Loucy (cell line): ENCODE measurements at regions not wholly inside any gene's neighbourhood (a gene's known extent, or its start where the extent isn't known, plus 50 kb on each side); places are given as distances from the start of the nearest gene placed in this dataset.

Experiments used
- H2AFZ ChIP-seq: fragments of 200-600 bp; sonication (generic); 2 replicates; pipeline ENCODE4 v1.6.0; 2016; ENCODE audit warnings: antibody characterized with exemption, mild to moderate bottlenecking, low read length, moderate library complexity
- H3F3A ChIP-seq: fragments of 200-600 bp; 2 replicates; pipeline ENCODE4 v1.6.0; 2016; ENCODE audit warnings: antibody characterized with exemption, low read depth, mild to moderate bottlenecking
- H3K27me3 ChIP-seq: fragments of 200-600 bp; sonication (generic); 2 replicates; pipeline ENCODE4 v1.6.1; 2014; ENCODE audit warnings: low read length, mild to moderate bottlenecking; ENCODE audit not compliant: insufficient read depth, poor library complexity, severe bottlenecking
- H3K36me3 ChIP-seq: fragments of 200-600 bp; sonication (generic); 2 replicates; pipeline ENCODE4 v1.6.1; 2016; ENCODE audit warnings: low read length; ENCODE audit not compliant: insufficient read depth
- H3K4me1 ChIP-seq: fragments of 200-600 bp; sonication (generic); 2 replicates; pipeline ENCODE4 v1.5.1; 2014; ENCODE audit warnings: low read length, mild to moderate bottlenecking; ENCODE audit not compliant: insufficient read depth, poor library complexity, severe bottlenecking
- H3K4me2 ChIP-seq: fragments of 200-600 bp; sonication (generic); 2 replicates; pipeline ENCODE4 v1.6.0; 2014; ENCODE audit warnings: antibody characterized with exemption, low read length, low read depth, mild to moderate bottlenecking; ENCODE audit not compliant: poor library complexity, severe bottlenecking
- H3K4me3 ChIP-seq: fragments of 200-600 bp; sonication (generic); 2 replicates; pipeline ENCODE4 v1.5.1; 2014; ENCODE audit warnings: low read length, mild to moderate bottlenecking, mixed read lengths; ENCODE audit not compliant: poor library complexity, severe bottlenecking
- H3K79me2 ChIP-seq: fragments of 200-600 bp; sonication (generic); 2 replicates; pipeline ENCODE4 v1.6.1; 2014; ENCODE audit warnings: low read length; ENCODE audit not compliant: insufficient read depth
- H3K9ac ChIP-seq: fragments of 200-600 bp; sonication (generic); 2 replicates; pipeline ENCODE4 v1.6.0; 2014; ENCODE audit warnings: mild to moderate bottlenecking, low read depth, low read length, moderate library complexity; ENCODE audit not compliant: poor library complexity, severe bottlenecking
- H3K9me2 ChIP-seq: fragments of 200-600 bp; sonication (generic); replicated peaks from 2 replicates; pipeline ENCODE4 v1.6.1; 2016; ENCODE audit warnings: low read depth, low read length, mixed read lengths
- H3K9me3 ChIP-seq: fragments of 200-600 bp; sonication (generic); 2 replicates; pipeline ENCODE4 v1.6.1; 2014; ENCODE audit warnings: mild to moderate bottlenecking, antibody characterized with exemption, low read length, low read depth; ENCODE audit not compliant: insufficient read depth
- H4K20me1 ChIP-seq: fragments of 200-600 bp; sonication (generic); 2 replicates; pipeline ENCODE4 v1.6.0; 2014; ENCODE audit warnings: antibody characterized with exemption, low read length, mild to moderate bottlenecking; ENCODE audit not compliant: insufficient read depth, poor library complexity, severe bottlenecking
- CTCF ChIP-seq: fragments of 200-600 bp; sonication (generic); conservative IDR thresholded peaks from 2 replicates; pipeline ENCODE4 v1.5.1; 2014; ENCODE audit warnings: mild to moderate bottlenecking, antibody characterized with exemption, low read length
- EZH2phosphoT487 ChIP-seq: fragments of 200-600 bp; IDR thresholded peaks from 2 replicates; pipeline ENCODE4 v1.6.1; 2018; ENCODE audit warnings: antibody characterized with exemption, mild to moderate bottlenecking, moderate library complexity, borderline replicate concordance

DNA sequence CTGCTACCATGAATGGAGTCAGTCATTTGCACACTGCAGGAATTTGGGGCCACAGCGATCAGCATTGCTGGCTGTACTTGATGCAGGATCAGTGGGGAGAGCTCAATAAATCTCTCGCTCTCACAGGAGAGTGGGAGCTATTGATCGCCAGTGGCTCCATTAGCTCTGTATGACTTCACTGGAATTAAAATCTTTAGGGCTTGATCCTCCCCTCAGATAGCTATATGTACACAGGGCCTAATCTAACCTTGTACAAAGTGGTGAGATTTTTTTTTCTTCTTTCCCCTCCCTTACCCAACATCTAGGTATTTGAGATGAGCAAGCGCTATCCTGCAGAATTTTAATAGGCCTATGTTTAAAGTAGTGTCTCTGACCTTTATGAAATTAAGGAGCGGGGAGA, 84.9 kb downstream of the IZUMO3 start:
- TF ChIP-seq EZH2phosphoT487, result no peak
- no peak for TF ChIP-seq CTCF
- H3K4me3 ChIP-seq, result no peak overlapping the region

DNA sequence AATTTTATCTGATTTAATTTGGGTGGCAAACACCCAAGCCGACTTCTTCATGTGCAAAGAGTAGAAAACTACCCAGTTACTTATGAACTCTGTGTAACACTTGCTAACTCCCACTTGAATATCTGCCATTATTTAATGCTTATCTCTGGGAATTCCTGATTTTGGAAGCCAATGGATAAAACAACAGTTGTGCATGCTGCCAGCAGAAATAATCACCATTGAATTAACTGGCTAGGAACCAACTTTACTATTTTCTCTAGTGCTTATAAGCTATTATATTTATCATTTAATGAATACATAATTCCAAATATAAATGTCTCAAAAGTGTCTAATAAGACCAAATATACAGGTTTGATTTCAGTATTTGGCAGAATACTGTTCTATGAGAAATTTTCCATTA, 85.7 kb downstream of the IZUMO3 start:
- H3K4me3 ChIP-seq, result no peak overlapping the region
- TF ChIP-seq CTCF (no peak), EZH2phosphoT487 (no peak)
- no peak overlapping the region for H2AFZ ChIP-seq
- H3K4me2 ChIP-seq, result no peak overlapping the region
- no peaks in the 10 kb centered on the region for H3F3A ChIP-seq
- no peak overlapping the region for H3K9ac ChIP-seq
- no peaks in the 10 kb centered on the region for H3K4me1 ChIP-seq
- H3K79me2 ChIP-seq, result no peaks in the 10 kb centered on the region
- no peaks in the 10 kb centered on the region for H3K36me3 ChIP-seq
- H3K27me3 ChIP-seq, result no peaks in the 10 kb centered on the region
- H3K9me2 ChIP-seq, result no peaks in the 10 kb centered on the region
- H4K20me1 ChIP-seq, result no peaks in the 10 kb centered on the region
- H3K9me3 ChIP-seq, result no peaks in the 10 kb centered on the region

More for the DNA sequence above, 84.9 kb downstream of the IZUMO3 start:
- H3K36me3 ChIP-seq, result no peaks in the 10 kb centered on the region
- no peaks in the 10 kb centered on the region for H3K4me1 ChIP-seq
- no peak overlapping the region for H3K9ac ChIP-seq
- no peaks in the 10 kb centered on the region for H3K9me2 ChIP-seq
- no peak overlapping the region for H2AFZ ChIP-seq
- H4K20me1 ChIP-seq, result no peaks in the 10 kb centered on the region
- no peaks in the 10 kb centered on the region for H3F3A ChIP-seq
- H3K79me2 ChIP-seq, result no peaks in the 10 kb centered on the region
- H3K27me3 ChIP-seq, result no peaks in the 10 kb centered on the region
- no peak overlapping the region for H3K4me2 ChIP-seq
- no peaks in the 10 kb centered on the region for H3K9me3 ChIP-seq

- no peak overlapping the region for H3K9ac ChIP-seq
- H3K79me2 ChIP-seq, result no peaks in the 10 kb centered on the region
- H3F3A ChIP-seq, result no peaks in the 10 kb centered on the region
- no peak overlapping the region for H2AFZ ChIP-seq
- H3K4me1 ChIP-seq, result no peaks in the 10 kb centered on the region
- no peaks in the 10 kb centered on the region for H3K9me2 ChIP-seq
- no peak for TF ChIP-seq EZH2phosphoT487
- no peak for TF ChIP-seq CTCF
- no peak overlapping the region for H3K4me2 ChIP-seq
- H4K20me1 ChIP-seq, result no peaks in the 10 kb centered on the region
- H3K27me3 ChIP-seq, result no peaks in the 10 kb centered on the region
- no peaks in the 10 kb centered on the region for H3K36me3 ChIP-seq
- no peaks in the 10 kb centered on the region for H3K9me3 ChIP-seq
- no peak overlapping the region for H3K4me3 ChIP-seq
Measured at GRCh38 chr9:24451346-24451745, 94.4 kb downstream of the IZUMO3 start.
